Middle frontal gyrus (tissue), 1 donor: ENCODE measurements at regions not wholly inside any gene's neighbourhood (a gene's known extent, or its start where the extent isn't known, plus 50 kb on each side); places are given as distances from the start of the nearest gene placed in this dataset.

Source experiments
- DNase-seq: peaks from one replicate; pipeline ENCODE4 v3.0.0-alpha.2; 2015; ENCODE audit warnings: low spot score; ENCODE audit errors: extremely low spot score

DNA sequence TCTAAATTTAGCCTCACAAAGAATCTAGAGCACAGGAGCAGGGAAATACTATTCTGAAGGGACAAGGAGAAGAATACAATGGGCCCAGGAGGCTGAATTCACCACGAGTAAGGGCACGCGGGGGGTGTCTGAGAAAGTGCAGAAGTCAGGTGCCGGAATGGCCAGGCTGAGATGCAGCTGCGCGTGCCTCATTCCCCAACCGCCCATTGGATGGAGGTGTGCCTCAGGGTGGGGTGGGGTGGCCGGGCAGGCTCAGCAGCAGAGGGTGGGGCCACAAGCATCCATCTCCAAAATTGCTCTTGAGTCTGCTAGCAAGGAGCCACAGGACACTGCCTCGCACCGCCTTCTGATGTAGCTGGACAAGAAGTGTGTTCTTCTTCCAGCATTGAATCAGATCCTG, 387.0 kb downstream of the SHANK2 start:
- no peak for DNase-seq

DNA sequence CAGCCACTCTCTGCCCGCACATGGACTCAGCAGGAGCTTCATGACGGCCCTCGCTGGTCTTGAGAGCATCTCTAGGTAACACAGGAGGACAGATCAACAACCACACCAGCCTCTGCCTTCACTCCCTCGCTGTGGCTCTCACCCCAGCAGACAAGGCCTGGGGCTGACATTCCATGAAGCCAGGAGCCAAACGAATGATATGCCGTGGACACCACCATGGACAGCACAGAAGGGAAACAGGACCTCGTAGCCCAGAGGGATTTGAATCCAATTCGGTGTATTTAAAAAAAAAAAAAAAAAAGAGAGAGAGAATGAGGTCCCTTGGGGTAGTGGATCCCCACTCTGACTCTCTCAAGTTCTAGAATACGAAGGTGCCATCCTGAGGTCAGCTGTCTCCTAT, 385.5 kb downstream of the SHANK2 start:
- DNase-seq: no peak

DNA sequence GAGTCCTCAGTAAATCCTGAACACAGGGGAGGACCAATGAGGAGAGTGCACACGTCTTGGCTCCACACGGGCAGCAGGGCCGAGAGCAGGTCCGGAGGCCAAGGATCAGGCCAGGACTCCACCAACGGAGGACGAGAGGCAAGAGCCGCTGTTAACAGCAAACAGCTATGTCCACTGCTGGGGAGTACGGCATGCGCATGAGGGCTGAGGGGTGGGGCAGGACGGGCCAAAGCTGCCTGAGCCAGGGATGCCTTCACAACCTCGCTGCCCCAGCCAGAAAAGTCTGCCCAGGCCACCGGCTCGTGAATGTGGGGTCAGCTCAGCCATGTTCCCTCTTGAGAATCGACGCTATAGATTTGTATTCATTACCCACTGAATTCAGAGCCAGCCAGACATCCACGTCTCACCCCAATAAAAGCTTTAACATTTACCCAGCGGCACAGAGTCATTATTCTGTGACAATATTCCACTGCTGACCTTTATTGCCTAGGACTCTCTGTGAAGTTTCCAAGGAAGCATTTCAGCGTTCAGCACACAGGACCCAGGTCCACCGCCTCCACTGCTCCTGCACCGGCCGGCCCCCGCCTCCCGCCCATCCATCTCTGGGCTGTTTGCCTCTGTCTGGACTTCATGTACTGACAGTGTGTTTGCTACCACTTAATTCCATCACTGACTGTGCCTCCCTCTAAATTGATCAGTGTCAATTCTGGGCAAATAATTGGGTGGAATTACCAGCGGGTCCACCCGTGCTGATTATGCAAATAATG, 384.9 kb downstream of the SHANK2 start:
- DNase-seq: no peak

DNA sequence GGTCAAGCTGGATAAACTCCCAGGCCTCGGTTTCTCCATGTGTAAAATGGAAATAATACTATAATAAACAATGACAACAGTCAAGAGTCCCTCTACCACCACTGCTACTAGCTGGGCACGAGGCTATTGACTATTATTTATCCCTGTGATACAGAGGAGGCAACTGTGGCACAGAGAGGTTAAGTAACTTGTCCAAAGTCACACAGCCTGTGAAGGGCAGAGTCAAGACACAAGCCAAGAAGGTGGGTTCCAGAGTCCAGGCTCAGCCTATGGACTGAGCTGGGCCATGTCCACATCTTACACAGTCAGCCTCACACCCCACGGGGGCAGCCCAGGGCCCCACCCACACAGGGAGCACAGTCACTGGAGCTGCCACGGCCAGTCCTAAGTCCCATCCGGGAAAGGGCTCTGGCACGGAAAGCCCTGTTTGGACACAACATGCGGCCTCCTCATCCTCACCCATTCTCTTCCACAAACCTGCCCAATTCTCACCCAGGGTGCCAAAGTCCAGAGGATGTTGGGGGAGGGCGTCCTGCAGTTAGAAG, 384.0 kb downstream of the SHANK2 start:
- no peak for DNase-seq

DNA sequence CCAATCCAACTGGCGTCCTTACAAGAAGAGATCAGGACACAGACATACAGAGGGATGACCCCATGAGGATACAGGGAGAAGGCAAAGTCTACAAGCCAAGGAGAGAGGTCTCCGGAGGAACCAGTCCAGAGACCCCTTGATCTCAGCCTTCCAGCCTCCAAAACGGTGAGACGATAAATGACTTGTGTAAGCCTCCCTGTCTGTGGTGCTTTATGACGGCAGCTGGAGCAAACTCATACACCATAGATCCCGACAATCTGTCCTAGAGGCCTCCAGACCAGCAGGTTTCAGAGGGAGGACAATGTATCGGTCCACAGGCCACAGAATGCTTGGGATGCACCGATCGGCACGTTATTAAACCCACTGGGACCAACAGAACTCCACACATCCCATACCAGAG, 383.3 kb downstream of the SHANK2 start:
- DNase-seq: no peak

DNA sequence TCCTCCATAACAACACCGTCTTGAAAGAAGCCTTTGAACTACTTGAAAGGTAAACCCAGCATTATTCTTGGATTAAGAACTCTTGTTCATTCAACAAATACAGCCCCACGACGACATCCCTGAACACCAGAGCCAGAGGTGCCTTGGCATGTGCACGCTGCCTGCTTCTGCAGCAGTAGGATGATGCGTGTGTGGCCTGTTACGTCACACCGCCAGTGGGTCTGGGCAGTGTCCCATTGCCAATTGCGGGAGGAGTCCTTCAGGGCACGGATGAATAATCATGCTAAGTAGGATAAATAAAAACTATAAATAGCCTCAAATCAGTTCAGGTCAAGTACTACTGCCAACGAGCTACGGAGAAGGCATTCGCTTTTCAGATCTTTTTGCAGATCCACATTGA, 380.5 kb downstream of the SHANK2 start:
- DNase-seq: no peak

DNA sequence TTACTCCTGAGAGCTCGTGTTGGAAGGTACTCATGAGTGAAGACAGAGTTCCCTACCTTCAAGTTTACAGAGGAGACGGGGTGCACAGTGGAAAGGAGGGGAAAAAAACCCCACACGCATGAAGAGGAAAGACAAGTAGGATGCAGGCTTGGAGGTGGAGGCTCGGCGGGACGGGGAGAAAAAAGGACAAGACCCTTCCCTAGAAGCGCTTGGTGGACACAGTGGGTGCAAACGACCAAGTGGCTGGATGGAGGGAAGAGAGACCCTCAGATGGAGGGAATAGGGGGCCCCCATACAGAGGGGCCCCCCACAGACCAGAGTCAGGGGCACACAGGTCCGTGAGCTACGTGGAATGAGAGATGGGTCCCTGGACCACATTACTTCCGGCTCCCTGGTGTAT, 380.1 kb downstream of the SHANK2 start:
- no peak for DNase-seq

DNA sequence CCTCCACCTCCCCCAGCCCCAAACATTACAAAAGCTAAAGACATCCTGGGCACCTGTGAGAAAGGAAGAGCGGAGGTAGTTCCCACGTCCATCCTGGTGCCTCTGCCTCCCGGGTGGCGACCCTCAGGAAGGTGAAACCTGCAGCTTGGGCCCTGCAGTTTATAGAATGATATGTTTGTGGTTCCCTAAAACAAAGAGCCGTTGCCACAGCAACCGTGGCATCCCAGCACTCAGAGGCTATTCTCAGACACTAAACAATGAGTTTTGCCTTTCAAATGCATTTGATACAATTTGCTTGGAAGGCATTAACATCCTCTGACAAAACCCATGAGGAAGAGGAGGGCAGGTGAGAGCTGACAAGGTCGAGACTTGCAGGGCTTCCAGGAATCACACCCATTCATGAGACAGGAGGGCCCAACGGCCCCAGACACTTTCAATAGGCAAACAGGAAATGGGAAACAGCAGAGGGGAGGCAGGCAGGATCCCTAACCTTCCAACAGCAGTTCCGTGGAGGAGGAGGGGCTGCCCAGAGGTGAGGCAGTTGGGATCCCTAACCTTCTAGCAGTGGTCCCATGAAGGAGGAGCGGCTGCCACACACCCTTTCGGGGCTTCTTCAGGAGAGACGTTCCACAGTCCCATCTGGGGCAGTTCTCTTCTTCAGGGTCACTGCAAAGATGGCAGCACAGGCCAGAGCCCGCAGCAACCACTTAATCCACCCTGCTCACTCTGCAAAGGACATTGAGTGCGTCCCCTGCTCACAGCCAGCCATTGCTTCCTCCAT, 379.2 kb downstream of the SHANK2 start:
- no peak for DNase-seq

DNA sequence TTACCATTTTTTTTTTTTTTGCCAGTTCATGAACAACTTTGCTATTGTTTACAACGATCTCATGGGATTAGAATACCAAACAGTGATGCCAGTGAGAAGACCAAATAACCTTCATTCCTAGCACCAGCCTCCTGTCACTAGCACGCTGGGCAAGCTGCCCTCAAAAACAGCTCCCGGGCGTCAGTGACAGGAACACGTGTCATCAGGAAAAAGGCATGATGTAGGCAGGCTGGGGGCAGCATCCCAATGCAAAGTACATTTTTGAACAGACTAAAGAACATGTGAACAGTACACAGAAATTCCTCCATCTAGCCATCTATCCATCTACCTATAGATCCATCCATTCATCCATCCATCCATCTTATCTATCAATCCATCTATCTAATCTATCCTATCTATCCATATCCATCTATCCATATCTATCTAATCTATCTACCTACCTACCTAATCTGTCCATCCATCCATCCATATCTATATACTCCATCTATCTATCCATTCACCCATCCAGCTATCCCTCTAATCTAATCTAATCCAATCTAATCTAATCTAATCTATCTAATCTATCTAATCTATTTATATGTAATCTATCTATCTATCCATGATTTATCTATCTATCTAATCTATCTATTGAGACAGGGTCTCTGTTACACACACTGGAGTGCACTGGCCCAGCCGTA, 378.5 kb downstream of the SHANK2 start:
- DNase-seq: no peak

DNA sequence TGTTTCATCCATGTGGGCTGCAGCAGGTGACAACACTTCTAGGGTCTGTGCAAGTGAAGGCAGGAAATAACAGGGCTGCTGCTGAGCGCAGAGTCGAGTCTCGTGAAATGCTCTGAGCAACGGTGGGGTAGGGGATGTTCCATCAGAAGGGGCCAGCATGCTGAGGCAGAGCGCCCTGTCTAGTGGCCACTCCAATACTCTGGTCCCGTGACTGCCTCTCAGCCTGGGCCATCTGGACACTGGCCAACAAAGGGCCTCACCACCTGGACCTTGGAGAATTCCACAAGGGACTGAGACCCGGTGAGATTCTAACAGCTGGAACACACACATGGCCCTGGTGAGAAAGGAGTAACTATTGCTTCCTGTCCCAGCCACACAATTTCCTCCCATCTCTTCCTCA, 375.7 kb downstream of the SHANK2 start:
- DNase-seq: no peak

DNA sequence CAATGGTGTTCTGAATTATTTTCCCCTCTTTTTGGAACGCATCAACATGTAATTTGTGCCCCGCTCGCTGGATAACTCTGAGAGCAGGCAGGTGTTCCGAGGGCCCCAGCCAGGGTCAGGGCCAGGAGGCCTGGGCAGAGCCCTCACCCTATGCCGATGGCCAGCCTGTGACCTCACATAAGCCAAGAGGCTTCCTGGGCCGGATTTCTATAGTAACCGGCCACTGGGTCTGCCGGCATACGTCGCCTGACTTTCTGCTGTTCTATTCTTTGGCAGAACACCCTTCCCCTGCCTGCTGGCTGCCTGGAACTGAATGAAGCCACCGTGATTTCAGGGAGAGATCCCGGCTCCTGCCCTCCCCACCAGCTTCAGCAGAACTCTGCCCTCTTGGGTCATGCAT, 375.2 kb downstream of the SHANK2 start:
- DNase-seq: no peak

DNA sequence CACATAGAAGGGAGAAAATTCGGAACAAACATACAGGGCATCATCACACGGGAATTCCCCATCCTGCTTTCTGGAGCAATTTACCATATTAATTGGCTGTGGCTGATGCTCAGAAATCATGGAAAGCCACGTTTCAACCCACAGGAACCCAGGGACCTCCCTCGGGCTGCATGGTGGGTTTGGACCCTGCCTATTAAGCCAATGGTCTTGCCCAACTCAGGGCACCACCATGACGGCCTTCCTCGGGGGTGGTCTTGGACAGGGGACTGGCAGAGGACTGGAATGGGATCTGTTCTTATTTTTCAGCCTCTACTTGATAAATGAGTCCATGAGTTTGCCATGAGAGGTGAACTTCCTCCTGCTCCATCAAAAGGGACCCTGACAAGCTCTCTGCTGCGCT, 374.0 kb downstream of the SHANK2 start:
- no peak for DNase-seq

DNA sequence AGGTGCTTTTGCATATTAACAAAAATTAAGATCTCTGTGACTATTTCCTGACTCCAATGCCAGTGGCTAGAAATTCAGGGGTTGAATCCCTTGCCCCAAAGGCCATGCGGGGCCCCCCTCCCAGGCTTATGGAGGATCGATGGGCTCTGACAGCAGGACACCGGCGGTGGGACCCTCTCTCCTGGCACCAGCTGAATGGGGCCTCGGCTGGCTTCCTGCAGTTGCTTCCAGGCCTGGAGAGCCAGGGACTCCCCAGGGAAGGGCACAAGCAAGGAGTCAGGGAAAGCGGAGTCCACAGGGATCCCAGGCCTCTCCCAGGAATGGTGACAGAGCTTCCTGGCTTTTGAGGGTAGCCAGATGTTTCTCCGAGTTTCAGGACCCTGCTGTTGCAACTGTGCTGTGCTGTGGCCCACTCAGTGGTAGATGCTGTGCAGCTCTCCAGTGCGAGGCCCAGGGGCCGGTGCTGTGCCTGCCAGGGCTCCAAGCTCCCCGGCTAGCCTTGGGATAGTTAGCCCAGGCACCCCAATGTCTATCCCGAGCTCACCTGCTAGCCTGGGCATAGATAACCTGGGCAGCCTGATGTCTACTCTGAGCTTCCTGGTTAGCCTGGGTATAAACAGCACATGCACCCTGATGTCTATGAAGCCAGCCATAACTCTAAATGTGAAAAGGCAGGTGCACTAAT, 372.6 kb downstream of the SHANK2 start:
- DNase-seq: no peak

DNA sequence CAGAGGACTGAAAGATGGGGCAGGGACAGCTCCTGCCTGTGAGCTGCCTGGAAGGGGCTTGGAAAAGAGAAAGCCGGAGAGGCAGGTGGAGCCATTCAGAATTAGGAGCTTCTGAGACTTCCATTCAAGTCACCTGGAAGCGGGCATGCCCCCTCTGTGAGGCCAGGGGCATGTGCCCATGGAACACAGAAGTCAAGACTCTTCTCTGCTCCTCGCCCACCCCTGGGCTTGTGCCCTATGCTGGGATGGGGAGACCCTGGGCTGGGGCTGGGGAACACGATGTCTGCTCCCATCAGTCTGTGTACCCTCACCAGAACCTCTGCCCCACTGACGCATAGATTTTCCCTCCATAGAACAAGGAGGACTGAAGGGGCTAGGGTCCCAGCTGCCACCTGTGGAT, 372.0 kb downstream of the SHANK2 start:
- no peak for DNase-seq

DNA sequence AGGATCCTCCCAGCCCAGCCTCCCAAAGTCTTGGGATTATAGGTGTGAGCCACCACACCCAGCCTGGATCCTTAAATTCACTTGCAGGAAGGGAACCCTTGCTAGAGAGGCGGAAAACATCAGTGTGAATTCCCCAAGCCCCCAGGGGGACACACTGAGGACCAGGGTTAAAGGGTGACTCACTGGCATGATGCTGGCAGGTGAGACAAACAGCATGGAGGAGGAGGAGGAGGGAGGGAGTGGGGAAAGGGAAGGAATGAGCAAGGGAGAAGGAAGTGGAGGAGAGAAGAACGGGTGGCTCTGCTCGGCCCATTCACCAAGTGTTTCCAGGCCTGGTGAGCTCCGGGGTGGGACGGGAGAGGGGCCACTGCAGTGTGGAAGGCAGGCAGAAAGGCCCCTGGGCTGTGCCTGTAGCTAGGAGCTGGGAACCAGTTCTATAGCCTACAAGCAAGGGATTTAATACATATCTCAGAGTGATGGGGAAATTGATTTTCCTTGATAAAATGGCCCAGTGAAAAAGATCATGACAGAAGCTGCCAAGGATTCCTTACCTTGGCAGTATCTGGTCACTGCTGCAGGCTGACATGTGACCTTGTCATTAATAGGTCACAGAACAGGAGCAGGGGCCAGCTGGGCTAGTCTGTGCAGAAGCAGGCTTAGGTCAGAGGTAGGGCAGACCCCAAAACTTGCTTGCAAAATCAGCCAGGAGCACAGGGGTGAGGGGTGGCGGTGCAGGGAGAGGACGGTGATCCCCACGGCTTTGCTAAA, 370.2 kb downstream of the SHANK2 start:
- no peak for DNase-seq

DNA sequence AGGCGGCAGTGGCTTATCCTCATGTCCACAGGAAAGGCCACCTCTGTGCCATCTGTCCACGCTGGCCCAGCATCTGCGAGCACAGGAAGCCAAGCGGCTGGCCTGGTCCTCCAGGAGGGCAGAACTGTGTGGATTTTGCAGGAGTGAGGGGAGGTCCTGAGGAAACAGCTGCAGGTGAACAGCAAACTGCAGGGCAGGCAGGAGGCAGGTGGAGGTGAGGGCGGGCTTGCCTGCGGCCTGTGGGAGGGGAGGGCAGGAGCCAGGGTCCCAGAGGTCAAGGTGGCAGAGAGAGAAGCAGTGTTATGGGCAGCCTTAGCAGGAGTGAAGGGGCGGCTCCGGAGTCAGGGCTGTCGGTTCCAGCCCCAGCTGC, 369.7 kb downstream of the SHANK2 start:
- no peak for DNase-seq

DNA sequence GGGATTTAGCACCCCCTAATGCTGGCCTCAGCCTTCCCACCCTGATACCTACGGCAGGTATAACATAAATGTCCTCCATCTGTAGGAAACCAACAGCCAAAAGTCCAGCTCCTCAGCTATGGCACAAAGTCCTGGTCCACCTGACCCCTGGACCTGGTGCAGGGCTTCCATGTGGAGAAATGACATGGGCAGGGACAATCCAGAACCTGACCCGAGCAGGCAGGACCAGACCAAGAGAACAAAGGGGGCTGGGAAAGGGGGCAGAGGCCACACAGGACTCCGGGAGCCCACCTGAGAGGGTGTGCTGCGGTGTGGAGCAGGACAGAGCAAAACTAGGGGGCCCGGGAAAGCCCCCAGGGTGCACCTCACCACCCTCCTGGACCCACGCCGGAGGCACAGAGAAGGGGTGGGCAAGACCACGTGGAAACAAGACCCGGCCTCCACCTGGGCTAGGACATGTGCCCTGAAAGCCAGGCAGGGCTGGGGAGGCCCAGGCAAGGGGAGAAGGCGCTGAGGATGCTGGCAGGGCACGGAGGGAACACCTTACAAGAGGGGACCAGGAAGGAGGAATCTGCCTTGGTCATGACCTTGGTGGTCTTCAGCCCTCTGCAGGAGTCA, 368.9 kb downstream of the SHANK2 start:
- DNase-seq: no peak

DNA sequence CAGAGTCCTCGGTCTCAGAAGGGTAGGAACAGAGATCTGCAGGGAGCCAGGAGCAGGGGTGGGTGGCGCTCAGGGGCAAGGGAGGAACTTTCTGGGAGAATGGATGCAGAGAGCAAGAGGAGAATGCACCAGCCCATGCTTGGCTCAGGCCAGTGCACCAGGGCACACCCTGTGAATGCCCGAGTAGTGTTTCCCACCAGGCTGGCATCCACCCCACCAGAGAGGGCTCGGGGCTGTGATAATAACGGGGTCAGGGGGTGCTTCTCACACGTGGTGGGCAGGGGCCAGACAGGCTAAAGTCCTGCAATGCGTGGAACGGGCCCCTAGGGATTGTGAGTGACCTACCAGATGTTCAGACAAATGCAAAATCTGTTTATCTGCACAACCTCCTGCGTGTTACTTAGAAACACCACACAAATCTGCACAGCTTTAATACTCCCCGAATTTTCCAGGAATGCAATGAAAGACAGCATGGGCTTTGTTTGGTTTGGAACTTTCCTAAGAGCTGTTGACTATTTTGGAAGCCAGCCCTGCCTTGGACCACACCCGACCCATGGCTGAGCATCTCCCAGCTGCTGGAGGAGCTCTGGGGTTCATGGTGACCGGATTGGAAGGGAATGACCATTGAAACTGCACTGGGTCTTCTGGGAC, 368.3 kb downstream of the SHANK2 start:
- no peak for DNase-seq

DNA sequence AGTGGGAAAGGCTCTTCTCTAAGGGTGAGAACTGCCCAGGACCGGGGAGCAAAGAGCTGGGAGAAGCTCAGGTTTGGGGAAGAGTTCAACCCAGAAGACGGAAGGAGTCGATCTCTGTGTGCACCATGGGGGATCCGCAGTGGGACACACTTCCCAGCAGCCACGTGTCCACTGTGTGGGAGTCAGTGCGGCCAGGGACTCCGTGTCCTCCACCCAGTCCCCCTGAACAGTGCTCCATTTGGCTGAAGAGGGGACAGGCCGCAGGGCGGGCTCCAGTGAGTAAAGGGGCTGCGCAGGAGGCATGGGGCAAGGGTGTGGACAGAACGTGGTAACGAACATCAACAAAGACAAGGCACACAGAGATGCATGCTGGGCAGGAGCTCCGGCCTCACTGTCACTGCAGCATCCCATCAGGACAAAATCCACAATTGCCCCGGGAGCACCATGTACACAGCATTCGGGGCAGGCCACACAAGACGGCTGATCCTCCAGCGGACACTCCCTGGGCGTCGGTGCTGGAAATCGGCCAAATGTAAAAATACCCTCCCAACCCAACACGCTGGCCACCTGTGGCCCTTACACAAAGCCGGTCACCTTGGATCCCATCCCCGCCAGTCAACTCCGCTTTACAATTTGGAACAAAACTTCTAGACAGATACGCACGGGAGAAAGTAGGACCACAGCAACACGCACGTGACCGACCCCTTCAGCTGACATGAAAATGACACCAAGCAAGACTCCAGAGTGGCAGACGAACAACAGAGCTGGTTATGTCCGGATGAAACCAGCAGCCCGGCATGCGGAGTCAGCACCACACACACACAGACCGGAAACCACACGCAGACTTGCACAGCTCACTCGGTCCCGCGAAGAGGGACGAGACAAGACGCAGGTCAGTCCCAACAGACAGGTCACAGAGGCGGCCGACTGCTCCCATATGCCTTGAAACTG, 366.8 kb downstream of the SHANK2 start:
- no peak for DNase-seq
